Lung (tissue), 11 donors: ENCODE measurements at regions not wholly inside any gene's neighbourhood (a gene's known extent, or its start where the extent isn't known, plus 50 kb on each side); places are given as distances from the start of the nearest gene placed in this dataset.

Experiments
- ATAC-seq: fragments of 200-7000 bp; cut with Tn5 transposase; one replicate; pipeline ENCODE4 v1.9.1; 2020; ENCODE audit warnings: moderate number of reproducible peaks; ENCODE audit not compliant: insufficient read depth, low FRiP score
- DNase-seq, 3 donors: peaks; one replicate each; pipeline ENCODE4 v3.0.0-alpha.2; 2013 to 2017
- H3K27ac ChIP-seq, 2 donors: one replicate each; pipeline ENCODE4 v1.5.1; 2013; ENCODE audit warnings: mild to moderate bottlenecking in 2 of 2, moderate library complexity in 2 of 2, control low read depth in 1 of 2, inconsistent platforms in 1 of 2, low read depth in 1 of 2, low read length in 1 of 2
- H3K27me3 ChIP-seq, 3 donors: one replicate each; pipeline ENCODE4 v1.5.1; 2013; ENCODE audit warnings: low read length in 2 of 3; ENCODE audit not compliant: control insufficient read depth in 3 of 3, insufficient read depth in 3 of 3
- H3K36me3 ChIP-seq, 4 donors: one replicate each; pipeline ENCODE4 v1.5.1; 2013; ENCODE audit warnings: low read length in 4 of 4, mild to moderate bottlenecking in 1 of 4, moderate library complexity in 1 of 4; ENCODE audit not compliant: control insufficient read depth in 4 of 4, insufficient read depth in 4 of 4
- H3K4me1 ChIP-seq, 5 donors: one replicate each; pipeline ENCODE4 v1.5.1; 2013; ENCODE audit warnings: low read length in 5 of 5, mild to moderate bottlenecking in 2 of 5, moderate library complexity in 1 of 5; ENCODE audit not compliant: control insufficient read depth in 5 of 5, insufficient read depth in 5 of 5
- H3K4me3 ChIP-seq: one replicate; pipeline ENCODE4 v1.5.1; 2013; ENCODE audit warnings: mild to moderate bottlenecking, control low read depth, moderate library complexity
- H3K9ac ChIP-seq, 2 donors: one replicate each; pipeline ENCODE4 v1.5.1; 2013; ENCODE audit warnings: low read length in 2 of 2, control low read depth in 1 of 2; ENCODE audit not compliant: insufficient read depth in 1 of 2
- H3K9me3 ChIP-seq, 4 donors: one replicate each; pipeline ENCODE4 v1.5.1; 2013; ENCODE audit warnings: low read length in 3 of 4, mild to moderate bottlenecking in 1 of 4, moderate library complexity in 1 of 4; ENCODE audit not compliant: control insufficient read depth in 4 of 4, insufficient read depth in 3 of 4
- CTCF ChIP-seq: IDR thresholded peaks from 2 replicates; pipeline ENCODE4 v1.5.1; 2012; ENCODE audit warnings: mild to moderate bottlenecking; ENCODE audit errors: control extremely low read depth, extremely low read depth
- WGBS, 2 donors: extraction: QIAGEN DNeasy Blood & Tissue Kit; methylation state at CpG; one replicate each; pipeline ENCODE4 v1.1.7; 2013; 5-methylcytosine and 5-hydroxymethylcytosine counted together
- donor health status: control.
- donor health status: control.
- donor health status: Bipolar disorder and iron deficiency.
- donor health status: healthy.
- donor health status: DM: yes; HTN: yes; CAD: no.

- Histone ChIP-seq H3K27me3 (no peaks in the 10 kb centered on the region), H3K4me1 (no peaks in the 10 kb centered on the region), H3K9me3 (peaks cover 0 to 2% (median 0%) of the 10 kb centered on the region in 4 donors), H3K27ac (no peak overlapping the region), H3K4me3 (no peak overlapping the region), H3K9ac (no peak overlapping the region), H3K36me3 (no peaks in the 10 kb centered on the region)
- DNase-seq, result no peak
- no peak for ATAC-seq
- 88 to 94% methylated on average over 2 of the region's 2 CpGs for WGBS, 2 donors
- TF ChIP-seq CTCF, result no peak
These were observed 72.0 kb upstream of the CEP78 start for GRCh38 chr9:78163834-78164233.

DNA sequence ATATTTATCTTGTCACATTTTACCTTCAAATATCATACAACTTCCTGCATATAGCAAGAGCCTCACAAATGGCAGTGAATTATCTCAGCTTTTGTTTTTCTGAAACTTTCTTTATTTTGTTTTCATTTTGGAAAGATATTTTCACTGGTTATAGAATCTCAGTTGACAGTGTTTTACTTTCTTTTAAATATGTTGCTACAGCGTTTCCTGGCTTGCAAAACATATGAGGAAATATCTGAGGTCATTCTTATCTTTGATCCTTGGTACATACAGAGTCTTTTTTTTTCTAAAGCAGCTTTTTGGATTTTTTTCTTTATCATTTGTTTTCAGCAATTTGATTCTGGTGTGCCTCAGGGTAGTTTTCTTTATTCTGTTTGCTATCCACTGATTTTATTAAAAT lies 77.6 kb upstream of the CEP78 start:
- WGBS, 2 donors, result 9 to 22% methylated on average over 1 of the region's 1 CpG
- no peaks in the 10 kb centered on the region for H3K9me3 ChIP-seq
- H3K27ac ChIP-seq, result no peak overlapping the region
- no peak overlapping the region for H3K9ac ChIP-seq
- ATAC-seq (no peak), DNase-seq (no peak)
- no peaks in the 10 kb centered on the region for H3K36me3 ChIP-seq
- H3K27me3 ChIP-seq, result no peaks in the 10 kb centered on the region
- H3K4me1 ChIP-seq, result no peaks in the 10 kb centered on the region
- TF ChIP-seq CTCF, result no peak
- H3K4me3 ChIP-seq, result no peak overlapping the region

DNA sequence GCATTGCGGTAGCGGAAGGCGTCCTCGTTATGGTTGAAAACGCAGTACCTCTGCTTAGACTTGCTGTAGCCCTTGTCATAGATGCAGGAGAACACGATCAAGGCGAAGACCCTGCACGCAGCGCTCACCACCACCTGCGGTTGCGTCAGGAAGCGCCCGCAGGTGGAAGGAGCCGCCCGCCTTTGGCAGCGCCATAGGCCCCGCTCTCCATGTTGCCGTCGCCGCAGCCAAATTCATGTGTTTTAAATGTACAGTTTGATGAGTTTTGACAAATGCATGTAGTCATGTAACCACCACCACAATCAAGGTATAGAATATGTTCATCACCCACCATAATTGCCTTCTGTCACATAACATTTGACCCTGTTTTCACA lies 84.9 kb upstream of the CEP78 start:
- TF ChIP-seq CTCF, result no peak
- no peak overlapping the region for H3K27ac ChIP-seq
- H3K4me1 ChIP-seq, result peaks cover 0 to 4% (median 0%) of the 10 kb centered on the region in 5 donors
- H3K9me3 ChIP-seq, result peaks cover 0 to 2% (median 0%) of the 10 kb centered on the region in 4 donors
- no peaks in the 10 kb centered on the region for H3K36me3 ChIP-seq
- ATAC-seq (no peak), DNase-seq (no peak)
- no peak overlapping the region for H3K9ac ChIP-seq
- H3K27me3 ChIP-seq, result no peaks in the 10 kb centered on the region
- WGBS, 2 donors, result 97 to 99% methylated on average over 20 of the region's 20 CpGs
- no peak overlapping the region for H3K4me3 ChIP-seq

DNA sequence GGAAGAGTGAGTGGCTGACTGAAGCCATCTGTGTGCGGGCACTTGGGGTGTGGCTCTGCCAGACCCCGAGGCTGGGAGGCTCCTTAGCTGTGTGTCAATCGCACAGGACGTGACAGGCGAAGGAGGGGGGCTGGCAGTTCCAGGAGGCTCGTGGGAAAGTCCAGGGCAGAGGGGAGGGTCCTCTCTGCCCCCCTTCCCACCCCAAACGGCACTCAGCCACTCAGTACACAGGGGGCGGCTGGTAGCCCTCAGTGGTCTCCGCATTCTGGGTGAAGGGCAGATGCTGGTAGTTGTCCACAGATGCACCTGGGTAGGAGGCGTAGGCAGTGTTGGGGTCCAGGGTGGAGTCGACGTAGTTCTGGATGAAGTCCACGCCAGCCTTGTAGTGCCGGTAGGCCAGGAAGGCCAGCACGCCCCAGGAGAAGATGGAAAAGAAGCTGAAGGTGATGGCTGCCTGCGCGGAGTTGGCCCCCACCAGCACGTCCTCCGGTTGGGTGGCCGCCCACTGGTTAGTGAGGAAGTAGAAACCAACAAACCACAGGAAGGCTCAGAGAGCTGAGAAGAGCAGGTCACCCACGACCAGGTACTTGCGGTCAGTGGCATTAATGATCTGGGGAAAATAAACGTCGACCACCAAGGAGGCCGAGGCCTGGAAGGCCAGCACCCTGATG lies 85.4 kb upstream of the CEP78 start:
- ATAC-seq, result no peak
- Histone ChIP-seq H3K4me3 (no peak overlapping the region), H3K27me3 (no peaks in the 10 kb centered on the region), H3K36me3 (no peaks in the 10 kb centered on the region), H3K4me1 (peaks cover 0 to 5% (median 0%) of the 10 kb centered on the region in 5 donors), H3K9me3 (peaks cover 0 to 2% (median 0%) of the 10 kb centered on the region in 4 donors), H3K9ac (no peak overlapping the region), H3K27ac (no peak overlapping the region)
- TF ChIP-seq CTCF, result no peak
- no peak for DNase-seq
- 91% methylated on average over 25 of the region's 25 CpGs for WGBS, 2 donors
